Vagina (tissue), 2 donors: ENCODE measurements at regions not wholly inside any gene's neighbourhood (a gene's known extent, or its start where the extent isn't known, plus 50 kb on each side); places are given as distances from the start of the nearest gene placed in this dataset.
"Not testable (repeated sequence)": the region's sequence is repeated elsewhere in the genome, so short reads cannot be mapped to it uniquely, and the experiment has no call there.

Source experiments
- DNase-seq, 2 donors: peaks; one replicate each; pipeline ENCODE4 v3.0.0-alpha.2; 2017; ENCODE audit errors: extremely low spot score in 2 of 2
- H3K27ac ChIP-seq: fragments of 200-600 bp; sonication (generic); one replicate; pipeline ENCODE4 v1.5.1; 2019
- H3K27me3 ChIP-seq: fragments of 200-600 bp; sonication (generic); one replicate; pipeline ENCODE4 v1.5.1; 2019
- H3K36me3 ChIP-seq, 2 donors: fragments of 200-600 bp; sonication (generic); one replicate each; pipeline ENCODE4 v1.5.1; 2017 to 2019
- H3K4me1 ChIP-seq: fragments of 200-600 bp; sonication (generic); one replicate; pipeline ENCODE4 v1.5.1; 2019
- H3K4me3 ChIP-seq, 2 donors: fragments of 200-600 bp; sonication (generic); 1 replicate in 1 of 2; 2 replicates in 1 of 2; pipeline ENCODE4 v1.5.1; 2016 to 2019
- H3K9me3 ChIP-seq: fragments of 200-600 bp; sonication (generic); one replicate; pipeline ENCODE4 v1.5.1; 2019
- POLR2A ChIP-seq, 2 donors: fragments of 450-650 bp; IDR thresholded peaks; one replicate each; pipeline ENCODE4 v1.6.1; 2017; ENCODE audit warnings: antibody characterized with exemption in 2 of 2, mild to moderate bottlenecking in 2 of 2, moderate library complexity in 2 of 2
- POLR2AphosphoS5 ChIP-seq, 2 donors: sonication (generic); formaldehyde crosslinking; IDR thresholded peaks; one replicate each; pipeline ENCODE4 v1.9.0; 2017; ENCODE audit warnings: antibody characterized with exemption in 2 of 2, mild to moderate bottlenecking in 2 of 2, low read depth in 1 of 2; ENCODE audit not compliant: insufficient read depth in 1 of 2
- intact Hi-C: fragments of 100-400 bp; cut with DNase I; formaldehyde crosslinking; loops from one replicate; pipeline ENCODE4 v1.15.1; 2023
- TF ChIP-seq, protein P1 (sequence below), 3 experiments: fragments of 450-650 bp in 2 of 3; fragments of 200-600 bp in 1 of 3; sonication (generic) in 1 of 3; IDR thresholded peaks; one replicate each; pipeline ENCODE4 v1.5.1; 2017 to 2019; ENCODE audit warnings: antibody characterized with exemption in 3 of 3, mild to moderate bottlenecking in 2 of 3, moderate library complexity in 2 of 3

DNA sequence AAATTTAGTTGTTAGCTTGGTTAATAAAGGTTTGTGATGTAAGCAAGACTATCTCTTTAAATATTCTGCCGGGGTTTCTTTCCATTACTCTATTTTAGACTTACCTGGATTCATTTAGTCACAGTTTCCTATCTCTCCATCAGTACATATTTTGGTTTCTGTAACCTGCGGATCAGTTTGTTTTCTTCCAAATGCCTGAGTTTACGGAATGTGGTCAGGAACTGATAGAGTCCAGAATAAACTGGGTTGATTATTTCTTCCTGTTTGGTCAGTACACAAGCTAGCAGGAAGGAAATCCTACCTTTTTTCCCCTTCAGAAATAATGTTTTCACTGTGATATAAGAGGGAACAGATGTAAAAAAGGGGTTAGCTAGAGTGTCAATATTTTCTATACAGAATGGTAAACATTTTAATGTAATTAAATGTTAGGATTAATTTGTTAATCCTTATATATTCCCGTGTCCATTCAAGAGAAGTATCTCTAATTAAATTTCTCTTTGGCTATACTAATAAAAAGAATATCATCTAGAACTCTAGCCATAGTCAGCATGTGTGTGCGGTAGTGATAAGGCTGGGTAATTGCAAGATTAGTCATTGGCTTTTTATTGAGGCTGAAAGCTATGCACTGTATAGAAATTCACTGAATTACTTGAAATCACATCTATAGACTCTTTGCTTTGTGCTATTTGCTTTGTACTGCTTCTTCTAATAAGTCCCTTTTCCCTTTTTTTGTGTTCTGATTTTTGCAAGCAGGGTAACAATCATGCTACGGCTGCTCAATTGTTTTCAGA lies 144.7 kb upstream of the ADGRL4 start:
- Histone ChIP-seq H3K27me3 (no peaks in the 10 kb centered on the region), H3K36me3 (no peaks in the 10 kb centered on the region), H3K9me3 (no peaks in the 10 kb centered on the region), H3K27ac (no peak overlapping the region), H3K4me3 (no peak overlapping the region), H3K4me1 (no peaks in the 10 kb centered on the region)
- DNase-seq, result no peak
- intact Hi-C loops, result no loop called here
- TF ChIP-seq POLR2A (IDR thresholded peaks at IDR 0.05), result no peak
- TF ChIP-seq, protein P1, sequence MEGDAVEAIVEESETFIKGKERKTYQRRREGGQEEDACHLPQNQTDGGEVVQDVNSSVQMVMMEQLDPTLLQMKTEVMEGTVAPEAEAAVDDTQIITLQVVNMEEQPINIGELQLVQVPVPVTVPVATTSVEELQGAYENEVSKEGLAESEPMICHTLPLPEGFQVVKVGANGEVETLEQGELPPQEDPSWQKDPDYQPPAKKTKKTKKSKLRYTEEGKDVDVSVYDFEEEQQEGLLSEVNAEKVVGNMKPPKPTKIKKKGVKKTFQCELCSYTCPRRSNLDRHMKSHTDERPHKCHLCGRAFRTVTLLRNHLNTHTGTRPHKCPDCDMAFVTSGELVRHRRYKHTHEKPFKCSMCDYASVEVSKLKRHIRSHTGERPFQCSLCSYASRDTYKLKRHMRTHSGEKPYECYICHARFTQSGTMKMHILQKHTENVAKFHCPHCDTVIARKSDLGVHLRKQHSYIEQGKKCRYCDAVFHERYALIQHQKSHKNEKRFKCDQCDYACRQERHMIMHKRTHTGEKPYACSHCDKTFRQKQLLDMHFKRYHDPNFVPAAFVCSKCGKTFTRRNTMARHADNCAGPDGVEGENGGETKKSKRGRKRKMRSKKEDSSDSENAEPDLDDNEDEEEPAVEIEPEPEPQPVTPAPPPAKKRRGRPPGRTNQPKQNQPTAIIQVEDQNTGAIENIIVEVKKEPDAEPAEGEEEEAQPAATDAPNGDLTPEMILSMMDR (IDR thresholded peaks at IDR 0.05), result no peak
- no peak for TF ChIP-seq POLR2AphosphoS5 (IDR thresholded peaks at IDR 0.05; ENCODE audit: insufficient read depth in 1 of 2, low read depth in 1 of 2)

GRCh38 chr1:79150576-79150975 lies 144.0 kb upstream of the ADGRL4 start:
- no peak for TF ChIP-seq POLR2AphosphoS5 (IDR thresholded peaks at IDR 0.05; ENCODE audit: insufficient read depth in 1 of 2, low read depth in 1 of 2)
- no peak for TF ChIP-seq POLR2A (IDR thresholded peaks at IDR 0.05)
- TF ChIP-seq, protein P1 (IDR thresholded peaks at IDR 0.05), result no peak
- H3K27me3 ChIP-seq, result no peaks in the 10 kb centered on the region
- H3K9me3 ChIP-seq, result no peaks in the 10 kb centered on the region
- H3K36me3 ChIP-seq, result no peaks in the 10 kb centered on the region
- no peak overlapping the region for H3K4me3 ChIP-seq
- no peaks in the 10 kb centered on the region for H3K4me1 ChIP-seq
- H3K27ac ChIP-seq, result no peak overlapping the region
- DNase-seq, result no peak
- intact Hi-C loops, result no loop called here

GRCh38 chr1:79138227-79138626 lies 131.7 kb upstream of the ADGRL4 start:
- DNase-seq, H3K27ac ChIP-seq, H3K4me3 ChIP-seq, H3K27me3 ChIP-seq, intact Hi-C loops, H3K36me3 ChIP-seq, H3K4me1 ChIP-seq, H3K9me3 ChIP-seq: not testable (repeated sequence)

DNA sequence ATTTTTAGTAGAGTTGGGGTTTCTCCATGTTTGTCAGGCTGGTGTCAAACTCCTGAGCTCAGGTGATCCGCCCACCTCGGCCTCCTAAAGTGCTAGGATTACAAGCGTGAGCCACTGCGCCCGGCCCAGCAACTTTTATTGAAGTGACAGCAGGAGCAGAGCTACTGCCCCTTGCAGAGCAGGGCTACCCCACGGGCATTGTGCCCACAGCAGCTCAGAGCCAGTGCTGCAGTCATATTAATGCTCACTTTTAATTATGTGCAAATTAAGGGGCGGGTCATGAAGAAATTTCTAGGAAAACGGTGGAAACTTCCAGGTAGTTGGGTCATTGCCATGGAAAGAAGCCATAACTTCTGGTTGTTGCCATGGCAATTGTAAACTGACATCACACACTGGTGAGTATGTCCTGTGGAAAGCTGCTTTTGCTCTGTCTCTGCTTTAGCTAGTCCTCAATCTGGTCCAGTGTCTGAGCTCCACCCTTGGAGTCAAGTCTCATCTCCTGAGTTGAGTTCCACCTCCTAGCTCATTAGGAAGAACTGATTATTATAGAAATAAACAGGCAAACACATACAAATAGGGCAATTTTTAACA lies 127.3 kb upstream of the ADGRL4 start:
- no peak for DNase-seq
- intact Hi-C loops, result loop anchor here (2.0 kb wide), 1 partner anchor 13 kb away; no protein-coding TSS in a partner anchor
- TF ChIP-seq POLR2AphosphoS5 (IDR thresholded peaks at IDR 0.05; ENCODE audit: insufficient read depth in 1 of 2, low read depth in 1 of 2) (no peak), POLR2A (IDR thresholded peaks at IDR 0.05) (no peak)
- TF ChIP-seq, protein P1 (IDR thresholded peaks at IDR 0.05), result no peak
- H3K36me3 ChIP-seq, result no peaks in the 10 kb centered on the region
- H3K27ac ChIP-seq, result no peak overlapping the region
- H3K27me3 ChIP-seq, result no peaks in the 10 kb centered on the region
- H3K4me3 ChIP-seq, result no peak overlapping the region
- no peaks in the 10 kb centered on the region for H3K9me3 ChIP-seq
- no peaks in the 10 kb centered on the region for H3K4me1 ChIP-seq

DNA sequence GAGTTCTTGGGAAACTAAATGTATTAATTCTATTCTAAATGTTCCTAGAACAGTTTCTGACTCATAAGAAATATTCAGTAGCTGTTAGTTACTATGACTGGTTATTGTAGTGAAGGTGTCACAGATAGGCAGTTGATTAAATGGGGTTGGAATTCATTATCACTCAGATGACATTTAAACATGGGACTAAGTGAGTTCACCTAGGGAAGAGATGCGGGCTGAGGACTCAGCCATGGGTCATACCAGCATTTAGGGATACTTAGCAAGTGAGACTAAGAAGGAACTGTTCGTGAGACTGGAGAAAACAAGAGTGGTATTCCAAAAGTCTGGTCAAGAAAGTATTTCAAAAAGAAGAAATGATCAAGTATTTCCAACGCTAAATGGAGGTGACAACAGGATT lies 125.1 kb upstream of the ADGRL4 start:
- no peaks in the 10 kb centered on the region for H3K4me1 ChIP-seq
- intact Hi-C loops, result no loop called here

More for the DNA sequence above, 125.1 kb upstream of the ADGRL4 start:
- H3K9me3 ChIP-seq, result no peaks in the 10 kb centered on the region
- no peak overlapping the region for H3K27ac ChIP-seq
- H3K4me3 ChIP-seq, result no peak overlapping the region
- DNase-seq, result no peak
- H3K27me3 ChIP-seq, result no peaks in the 10 kb centered on the region
- no peak for TF ChIP-seq POLR2A (IDR thresholded peaks at IDR 0.05)
- no peak for TF ChIP-seq POLR2AphosphoS5 (IDR thresholded peaks at IDR 0.05; ENCODE audit: insufficient read depth in 1 of 2, low read depth in 1 of 2)
- TF ChIP-seq, protein P1 (IDR thresholded peaks at IDR 0.05), result no peak
- no peaks in the 10 kb centered on the region for H3K36me3 ChIP-seq
